GM12878 (cell line): ENCODE measurements at regions not wholly inside any gene's neighbourhood (a gene's known extent, or its start where the extent isn't known, plus 50 kb on each side); places are given as distances from the start of the nearest gene placed in this dataset.

Experiments used
- ATAC-seq: fragments of 200-7000 bp; cut with Tn5 transposase; 3 replicates; pipeline ENCODE4 v1.9.1; 2020; ENCODE audit warnings: mild to moderate bottlenecking, moderate library complexity
- BruUV-seq: library from RNA; stranded (reverse); fragments of 400-500 nt; replicated peaks from 2 replicates; lab custom pipeline; 2021; lab: Mats Ljungman, UMichigan
- CTCF ChIA-PET: fragments of 300-600 bp; sonication (Branson Sonifier 250); formaldehyde crosslinking; extraction: SDS; loops from one replicate; lab custom pipeline; 2021; ENCODE audit warnings: inconsistent platforms; lab: Yijun Ruan, JAX
- POLR2A ChIA-PET: fragments of 350-600 bp; formaldehyde crosslinking; extraction: SDS; loops from one replicate; lab custom pipeline; 2021; ENCODE audit warnings: inconsistent platforms; lab: Charles Lee
- RAD21 ChIA-PET: fragments of 300-600 bp; sonication (Branson Sonifier 250); formaldehyde crosslinking; loops from one replicate; lab custom pipeline; 2023; ENCODE audit warnings: antibody characterized with exemption; ENCODE audit not compliant: unreplicated experiment; lab: Charles Lee
- SMC1A ChIA-PET: fragments of 300-600 bp; sonication (Branson Sonifier 250); formaldehyde crosslinking; loops from one replicate; lab custom pipeline; 2023; ENCODE audit not compliant: unreplicated experiment, uncharacterized antibody; lab: Charles Lee
- DNase-seq: peaks from one replicate; pipeline ENCODE4 v3.0.0-alpha.2; 2011; ENCODE audit warnings: low read depth, low spot score
- FAIRE-seq: peaks from 3 replicates; lab custom pipeline; 2011; peaks lifted over from hg19 to GRCh38; lab: Jason Lieb, UNC
- H2AFZ ChIP-seq: 2 replicates; pipeline ENCODE4 v1.6.0; 2011; ENCODE audit warnings: low read depth, low read length, control low read depth; ENCODE audit not compliant: control insufficient read depth
- H3K27ac ChIP-seq: 2 replicates; pipeline ENCODE4 v1.5.1; 2011; ENCODE audit warnings: control low read depth; ENCODE audit not compliant: control insufficient read depth, insufficient read depth
- H3K27me3 ChIP-seq, 2 experiments: replicated peaks in 1 of 2; 2 replicates each; pipeline versions ENCODE4 v1.6.0 to v1.6.1; 2011; ENCODE audit warnings: low read length in 1 of 2; ENCODE audit not compliant: control insufficient read depth in 2 of 2, insufficient read depth in 2 of 2
- H3K36me3 ChIP-seq, 2 experiments: 2 replicates each; pipeline ENCODE4 v1.5.1; 2011; ENCODE audit warnings: low read length in 1 of 2; ENCODE audit not compliant: control insufficient read depth in 2 of 2, insufficient read depth in 2 of 2
- H3K4me1 ChIP-seq: 2 replicates; pipeline ENCODE4 v1.6.1; 2011; ENCODE audit warnings: mild to moderate bottlenecking, low read length, moderate library complexity, mixed read lengths; ENCODE audit not compliant: control insufficient read depth, insufficient read depth
- H3K4me2 ChIP-seq: 2 replicates; pipeline ENCODE4 v1.6.0; 2011; ENCODE audit warnings: control low read depth; ENCODE audit not compliant: control insufficient read depth, insufficient read depth
- H3K4me3 ChIP-seq: fragments of 200-600 bp; sonication (generic); 2 replicates; pipeline ENCODE4 v1.5.1; 2016
- H3K79me2 ChIP-seq: 2 replicates; pipeline ENCODE4 v1.6.0; 2011; ENCODE audit warnings: low read length; ENCODE audit not compliant: control insufficient read depth, insufficient read depth
- H3K9ac ChIP-seq: 2 replicates; pipeline ENCODE4 v1.8.0; 2011; ENCODE audit warnings: low read length, control low read depth, mixed read lengths; ENCODE audit not compliant: control insufficient read depth, insufficient read depth
- H3K9me3 ChIP-seq: replicated peaks from 3 replicates; pipeline ENCODE4 v1.5.1; 2011; ENCODE audit warnings: mild to moderate bottlenecking, low read length; ENCODE audit not compliant: control insufficient read depth, insufficient read depth
- H4K20me1 ChIP-seq: 2 replicates; pipeline ENCODE4 v1.6.0; 2011; ENCODE audit not compliant: control insufficient read depth, insufficient read depth
- E2F4 ChIP-seq: IDR thresholded peaks from 2 replicates; pipeline ENCODE4 v1.6.1; 2012; ENCODE audit warnings: low read depth, low read length, improper control_type of control experiment
- EGR1 ChIP-seq, 2 experiments: IDR thresholded peaks; 1 replicate in 1 of 2; 2 replicates in 1 of 2; pipeline ENCODE4 v1.6.1; 2011 to 2012; ENCODE audit warnings: low read depth in 2 of 2, low read length in 2 of 2, borderline replicate concordance in 1 of 2, mild to moderate bottlenecking in 1 of 2, moderate library complexity in 1 of 2
- IRF4 ChIP-seq: IDR thresholded peaks from 2 replicates; pipeline ENCODE4 v1.6.1; 2011; ENCODE audit warnings: low read depth, low read length
- NBN ChIP-seq: fragments of 450-650 bp; IDR thresholded peaks from 2 replicates; pipeline ENCODE4 v1.6.1; 2016
- PAX5 ChIP-seq: IDR thresholded peaks from 2 replicates; pipeline ENCODE4 v1.6.1; 2011; ENCODE audit warnings: low read depth, low read length, borderline replicate concordance
- POLR2A ChIP-seq: IDR thresholded peaks from 2 replicates; pipeline ENCODE4 v1.6.1; 2011; ENCODE audit warnings: low read depth, mild to moderate bottlenecking, low read length
- STAT3 ChIP-seq: IDR thresholded peaks from 2 replicates; pipeline ENCODE4 v1.6.1; 2011; ENCODE audit warnings: low read depth, low read length, improper control_type of control experiment
- ZBTB40 ChIP-seq: fragments of 450-650 bp; IDR thresholded peaks from 2 replicates; pipeline ENCODE4 v1.6.1; 2016; ENCODE audit warnings: mild to moderate bottlenecking, moderate library complexity, borderline replicate concordance
- ZNF24 ChIP-seq: fragments of 450-650 bp; IDR thresholded peaks from 2 replicates; pipeline ENCODE4 v1.6.1; 2017; ENCODE audit warnings: antibody characterized with exemption, mild to moderate bottlenecking
- ZNF384 ChIP-seq: IDR thresholded peaks from 2 replicates; pipeline ENCODE4 v1.6.1; 2012; ENCODE audit warnings: low read depth, mild to moderate bottlenecking, low read length, improper control_type of control experiment, borderline replicate concordance
- WGBS: methylation state at CpG from one replicate; pipeline ENCODE4 v1.1.6; 2016; ENCODE audit warnings: low lambda C conversion rate; ENCODE audit not compliant: insufficient replicate concordance, insufficient coverage; ENCODE audit errors: missing lambda C conversion rate; 5-methylcytosine and 5-hydroxymethylcytosine counted together
- in situ Hi-C: fragments of 300-500 bp; cut with MboI; formaldehyde crosslinking; loops from 9 replicates; pipeline ENCODE4 v1.14.3; 2018; ENCODE audit warnings: mixed read lengths
- intact Hi-C: fragments of 100-400 bp; cut with micrococcal nuclease; formaldehyde crosslinking; loops from one replicate; pipeline ENCODE4 v1.14.2; 2022; ENCODE audit not compliant: unreplicated experiment

GRCh38 chr18:75681538-75682115, 254.1 kb upstream of the SMIM21 start:
- H3K9ac ChIP-seq = no peak overlapping the region
- 31% methylated on average over 7 of the region's 7 CpGs for WGBS
- no peak overlapping the region for H3K4me3 ChIP-seq
- TF ChIP-seq PAX5 = no peak
- TF ChIP-seq EGR1 (IDR thresholded peaks at IDR 0.05; ENCODE audit: borderline replicate concordance in 1 of 2, low read depth in 2 of 2, low read length in 2 of 2) = no peak
- TF ChIP-seq ZBTB40 = no peak
- no peak for TF ChIP-seq STAT3
- no peak for TF ChIP-seq ZNF24
- TF ChIP-seq NBN = no peak
- TF ChIP-seq ZNF384 = no peak
- no peak for TF ChIP-seq IRF4
- TF ChIP-seq E2F4 = no peak
- no peak for TF ChIP-seq POLR2A
- no peaks in the 10 kb centered on the region for H4K20me1 ChIP-seq
- POLR2A ChIA-PET = no interaction called here
- ATAC-seq = no peak
- BruUV-seq = no TSS peak
- in situ Hi-C loops (no loop called here), intact Hi-C loops (no loop called here)
- H3K9me3 ChIP-seq = no peaks in the 10 kb centered on the region
- H2AFZ ChIP-seq = no peak overlapping the region
- CTCF ChIA-PET = no interaction called here
- H3K4me1 ChIP-seq = no peaks in the 10 kb centered on the region
- H3K27ac ChIP-seq = no peak overlapping the region
- no peak for FAIRE-seq
- DNase-seq = no peak
- SMC1A ChIA-PET = no interaction called here
- no peaks in the 10 kb centered on the region; a peak in 1 of 4 replicates for H3K27me3 ChIP-seq
- no peak overlapping the region for H3K4me2 ChIP-seq
- no peaks in the 10 kb centered on the region for H3K79me2 ChIP-seq
- RAD21 ChIA-PET = no interaction called here
- H3K36me3 ChIP-seq = no peaks in the 10 kb centered on the region
